GM12892 (cell line): ENCODE measurements at regions not wholly inside any gene's neighbourhood (a gene's known extent, or its start where the extent isn't known, plus 50 kb on each side); places are given as distances from the start of the nearest gene placed in this dataset.

ENCODE experiments used
- DNase-seq: peaks from one replicate; pipeline ENCODE4 v3.0.0; 2011; ENCODE audit not compliant: insufficient read length
- FAIRE-seq: peaks from 2 replicates; lab custom pipeline; 2011; peaks lifted over from hg19 to GRCh38; lab: Jason Lieb, UNC
- POLR2A ChIP-seq: IDR thresholded peaks from 2 replicates; pipeline ENCODE4 v1.6.1; 2011; ENCODE audit warnings: low read depth, low read length, control low read depth
- POLR2AphosphoS5 ChIP-seq: IDR thresholded peaks from 2 replicates; pipeline ENCODE4 v1.6.1; 2011; ENCODE audit warnings: low read depth, low read length, control low read depth
- TAF1 ChIP-seq: IDR thresholded peaks from 2 replicates; pipeline ENCODE4 v1.6.1; 2011; ENCODE audit warnings: low read depth, mild to moderate bottlenecking, control low read depth, low read length, borderline replicate concordance

DNA sequence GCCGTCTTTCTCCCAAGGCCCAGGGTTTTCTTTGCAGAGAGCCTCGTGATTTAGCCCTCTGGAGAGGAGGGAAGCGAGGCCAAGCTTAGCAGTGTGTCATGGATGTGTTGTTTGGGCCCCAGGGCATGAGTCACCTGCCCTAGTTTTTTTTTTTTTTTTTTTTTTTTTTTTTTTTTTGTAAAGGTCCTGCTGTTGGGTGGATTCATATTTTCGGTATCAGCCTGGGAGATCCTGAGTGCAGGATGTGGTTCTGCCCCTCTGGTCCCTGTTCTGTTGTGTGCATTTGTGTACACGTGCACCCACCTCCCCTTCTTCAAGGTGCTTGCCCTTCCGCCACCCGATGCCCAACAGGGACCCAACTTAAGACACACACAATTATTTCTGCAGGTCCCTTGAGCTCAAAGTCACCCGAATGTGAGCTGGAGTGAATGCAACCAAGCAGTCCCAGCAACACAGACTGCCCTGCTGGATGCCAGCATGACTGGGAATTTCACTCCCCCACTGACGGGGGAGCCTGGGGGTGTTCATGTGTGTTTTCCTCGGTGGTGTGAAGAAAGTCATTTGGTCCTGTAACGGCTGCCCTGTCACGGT, 265.8 kb upstream of the TNRC6C start:
- TF ChIP-seq TAF1, result no peak
- DNase-seq, result no peak
- no peak for FAIRE-seq

DNA sequence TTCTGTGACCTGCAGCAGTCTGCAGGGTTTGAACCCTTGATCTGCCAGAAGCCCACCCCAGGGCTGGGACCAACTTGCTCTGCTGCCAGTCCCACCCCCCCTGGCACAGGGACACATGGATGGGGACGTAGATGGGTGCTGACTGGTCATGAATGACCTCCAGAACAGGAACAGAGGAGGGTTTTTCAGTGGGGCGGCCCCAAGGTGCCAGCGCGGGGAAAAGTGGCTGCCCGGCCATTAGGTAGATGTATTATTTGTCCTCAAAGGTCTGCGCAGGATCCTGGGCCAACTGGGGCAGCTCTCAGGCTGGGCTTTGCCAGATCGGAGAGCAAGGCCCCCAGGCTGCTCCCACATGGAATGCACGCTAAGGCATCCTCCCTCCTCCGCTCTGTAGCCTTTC, 265.2 kb upstream of the TNRC6C start:
- DNase-seq (no peak), FAIRE-seq (no peak)
- no peak for TF ChIP-seq TAF1
- TF ChIP-seq POLR2AphosphoS5, result no peak
- TF ChIP-seq POLR2A, result no peak

GRCh38 chr17:77693776-77694175, 264.7 kb upstream of the TNRC6C start:
- no peak for FAIRE-seq
- TF ChIP-seq POLR2A, result no peak
- no peak for TF ChIP-seq POLR2AphosphoS5
- no peak for TF ChIP-seq TAF1
- no peak for DNase-seq

GRCh38 chr17:77694391-77695363, 263.8 kb upstream of the TNRC6C start:
- FAIRE-seq, result no peak

GRCh38 chr17:77695386-77695785, 263.1 kb upstream of the TNRC6C start:
- TF ChIP-seq POLR2A (no peak), POLR2AphosphoS5 (no peak), TAF1 (no peak)
- FAIRE-seq, result no peak

More at GRCh38 chr17:77694391-77695363, 263.8 kb upstream of the TNRC6C start:
- TF ChIP-seq TAF1, result no peak
- TF ChIP-seq POLR2AphosphoS5, result no peak
- no peak for TF ChIP-seq POLR2A
- no peak for DNase-seq

DNA sequence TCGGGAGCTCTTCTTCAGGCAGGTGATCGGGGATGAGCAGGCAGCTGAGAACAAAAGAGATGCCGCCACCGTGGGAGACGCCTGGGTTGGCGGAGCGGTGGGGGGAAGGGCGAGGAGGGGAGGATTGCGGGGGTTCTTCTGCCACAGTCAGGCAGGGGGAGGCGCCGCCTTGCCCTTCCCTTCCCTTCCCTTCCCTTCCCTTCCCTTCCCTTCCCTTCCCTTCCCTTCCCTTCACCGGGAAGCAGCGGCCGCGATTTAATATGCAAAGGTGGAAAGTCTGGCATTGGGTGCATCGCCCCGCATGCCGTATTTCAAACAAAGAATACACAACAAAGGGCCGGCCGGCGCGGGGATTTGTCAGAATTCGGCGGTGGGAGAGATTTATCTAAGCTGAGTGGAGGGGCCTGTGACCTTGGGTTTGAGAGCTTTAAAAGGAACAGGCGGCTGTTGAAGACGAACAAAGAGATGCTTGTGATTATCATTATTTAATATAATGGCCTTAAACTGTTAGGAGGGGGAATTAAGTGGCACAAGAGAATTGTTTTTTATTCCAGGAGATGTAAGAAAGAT, 262.3 kb upstream of the TNRC6C start:
- no peak for TF ChIP-seq POLR2AphosphoS5
- FAIRE-seq, result no peak
- no peak for DNase-seq

More at GRCh38 chr17:77695386-77695785, 263.1 kb upstream of the TNRC6C start:
- DNase-seq, result no peak

DNA sequence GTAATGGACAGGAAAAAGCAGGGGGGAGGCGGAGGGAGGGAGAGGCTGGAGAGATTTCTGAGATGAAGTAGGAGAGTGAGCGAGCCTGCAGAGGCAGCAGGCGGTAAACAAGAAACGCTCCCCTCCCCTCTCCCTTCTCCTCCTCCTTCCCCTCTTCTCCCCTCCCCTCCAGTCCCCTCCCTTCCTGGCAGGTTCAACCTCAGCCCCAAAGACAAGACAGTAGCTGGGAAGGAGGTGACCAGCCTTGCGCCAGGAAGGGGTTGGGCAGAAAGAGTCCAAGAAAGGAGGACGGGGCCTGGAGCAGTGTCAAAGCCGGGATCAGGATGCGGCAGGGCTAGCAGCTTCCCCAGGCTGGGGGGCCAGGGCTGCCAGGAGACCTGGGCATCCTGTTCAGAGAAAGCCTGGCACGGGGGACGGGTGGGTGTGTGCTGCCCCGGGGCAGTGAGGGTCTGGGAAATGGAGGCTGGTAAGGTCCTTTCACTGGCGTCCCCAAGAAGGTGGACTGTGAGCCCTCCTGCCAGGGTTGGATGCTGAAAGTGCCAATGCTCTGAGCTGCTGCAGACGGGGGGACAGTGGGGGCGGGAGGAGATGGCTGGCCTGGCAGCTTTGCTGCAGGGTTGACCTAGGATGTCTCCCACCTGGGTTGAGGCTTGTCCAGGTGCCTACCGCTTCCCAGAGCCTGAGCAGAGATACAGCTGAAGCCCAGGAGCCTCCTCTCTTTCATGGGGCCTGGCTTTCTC, 261.6 kb upstream of the TNRC6C start:
- FAIRE-seq (no peak), DNase-seq (no peak)
- TF ChIP-seq TAF1, result no peak
- no peak for TF ChIP-seq POLR2A
- no peak for TF ChIP-seq POLR2AphosphoS5

GRCh38 chr17:77697480-77698400, 260.8 kb upstream of the TNRC6C start:
- TF ChIP-seq TAF1, result no peak
- TF ChIP-seq POLR2AphosphoS5, result no peak
- no peak for TF ChIP-seq POLR2A
- FAIRE-seq, result no peak

DNA sequence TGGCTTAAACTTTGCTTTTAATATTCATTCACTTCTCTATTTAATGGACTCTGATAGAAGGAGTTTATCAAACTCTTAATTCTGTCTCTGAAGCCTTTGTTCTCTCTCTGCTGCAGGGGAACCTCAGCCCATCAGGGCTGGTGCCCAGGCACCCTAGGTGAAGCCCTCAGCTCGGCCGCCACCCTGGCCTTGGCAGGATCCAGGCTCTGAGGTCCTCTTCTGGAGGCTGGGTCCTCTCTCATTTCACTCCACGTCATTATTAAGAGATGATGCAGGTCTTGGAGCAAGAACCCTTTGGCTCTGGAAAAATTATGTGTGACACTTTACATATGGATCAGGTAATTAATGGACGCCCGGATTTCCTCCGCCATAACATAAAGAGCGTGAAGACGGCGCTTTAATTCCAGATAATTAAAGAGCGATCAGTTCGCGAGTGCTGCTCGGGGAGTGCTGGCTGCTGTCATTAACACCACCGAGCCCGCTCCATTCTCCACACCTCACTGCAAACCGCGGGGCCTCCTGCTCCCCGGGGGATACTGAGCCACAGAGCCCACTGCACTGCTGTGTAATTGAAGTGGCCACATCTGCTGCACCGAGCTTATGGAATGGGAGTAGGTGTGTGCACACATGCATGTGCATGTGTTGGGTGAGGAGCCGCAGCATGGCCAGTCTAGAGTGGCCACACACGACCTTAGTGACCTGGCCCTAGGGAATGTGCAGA, 259.4 kb upstream of the TNRC6C start:
- DNase-seq (no peak), FAIRE-seq (no peak)

More at GRCh38 chr17:77697480-77698400, 260.8 kb upstream of the TNRC6C start:
- DNase-seq, result no peak

More for the DNA sequence above, 259.4 kb upstream of the TNRC6C start:
- no peak for TF ChIP-seq TAF1
- TF ChIP-seq POLR2AphosphoS5, result no peak
- no peak for TF ChIP-seq POLR2A
